NT2/D1 (cell line): ENCODE measurements at regions not wholly inside any gene's neighbourhood (a gene's known extent, or its start where the extent isn't known, plus 50 kb on each side); places are given as distances from the start of the nearest gene placed in this dataset.

Source experiments
- YY1 ChIP-seq: IDR thresholded peaks from 2 replicates; pipeline ENCODE4 v1.6.1; 2011; ENCODE audit not compliant: insufficient read length, insufficient read depth
- ZNF274 ChIP-seq: IDR thresholded peaks from 2 replicates; pipeline ENCODE4 v1.6.1; 2011; ENCODE audit warnings: mild to moderate bottlenecking, low read depth, low read length

DNA sequence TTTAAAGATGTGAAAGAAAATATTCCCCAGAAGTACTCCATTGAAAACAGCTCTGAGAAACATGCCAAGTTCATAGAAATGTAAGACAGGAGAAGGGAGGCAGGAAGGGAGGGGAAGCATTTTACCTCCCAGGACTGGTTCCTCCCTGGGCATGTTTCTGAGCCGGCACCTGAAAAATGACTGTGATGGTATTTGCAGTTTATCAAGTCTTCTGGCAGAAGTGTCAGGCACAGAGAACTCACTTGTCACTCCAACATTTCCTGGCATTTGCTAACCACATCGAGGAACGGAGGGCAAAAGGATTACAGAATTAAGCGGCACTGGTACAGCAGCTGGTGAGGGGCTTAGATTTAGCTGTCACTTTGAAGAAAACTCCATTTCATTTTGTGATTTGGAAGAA is 1054.0 kb downstream of the TUSC7 start:
- TF ChIP-seq ZNF274 (no peak), YY1 (no peak)
